BLaER1 (cell line): ENCODE measurements at regions not wholly inside any gene's neighbourhood (a gene's known extent, or its start where the extent isn't known, plus 50 kb on each side); places are given as distances from the start of the nearest gene placed in this dataset.
A peak's percentile ranks its signal among the peaks of the same experiment; 100 is the strongest.

Source experiments
- H3K27ac ChIP-seq: shearing (Covaris generic); formaldehyde crosslinking; 2 replicates; pipeline ENCODE4 v1.8.1; 2022
- H3K27me3 ChIP-seq: shearing (Covaris generic); formaldehyde crosslinking; 2 replicates; pipeline ENCODE4 v1.8.1; 2022
- H3K36me3 ChIP-seq: shearing (Covaris generic); formaldehyde crosslinking; 2 replicates; pipeline ENCODE4 v1.8.1; 2022
- H3K4me1 ChIP-seq: shearing (Covaris generic); formaldehyde crosslinking; 2 replicates; pipeline ENCODE4 v1.8.1; 2022
- H3K4me2 ChIP-seq: shearing (Covaris generic); formaldehyde crosslinking; 2 replicates; pipeline ENCODE4 v1.8.1; 2022
- H3K4me3 ChIP-seq: shearing (Covaris generic); formaldehyde crosslinking; 2 replicates; pipeline ENCODE4 v1.8.1; 2022
- H3K9ac ChIP-seq: shearing (Covaris generic); formaldehyde crosslinking; 2 replicates; pipeline ENCODE4 v1.8.1; 2022
- H3K9me3 ChIP-seq: shearing (Covaris generic); formaldehyde crosslinking; 2 replicates; pipeline ENCODE4 v1.8.1; 2022
- H4K20me1 ChIP-seq: shearing (Covaris generic); formaldehyde crosslinking; 2 replicates; pipeline ENCODE4 v1.8.1; 2022
- Cebpa-rat ChIP-seq: shearing (Covaris generic); IDR thresholded peaks from 2 replicates; pipeline ENCODE4 v1.8.1; 2022

GRCh38 chr6:40640599-40641227 is 53.5 kb upstream of the LRFN2 start:
- Histone ChIP-seq H3K27me3 (no peaks in the 10 kb centered on the region), H3K4me2 (peak overlapping the region; percentile 91), H4K20me1 (no peaks in the 10 kb centered on the region), H3K9me3 (no peaks in the 10 kb centered on the region), H3K4me1 (peaks cover 35% of the 10 kb centered on the region), H3K4me3 (peak overlapping the region; percentile 47), H3K36me3 (no peaks in the 10 kb centered on the region), H3K27ac (peak overlapping the region; percentile 80), H3K9ac (peak overlapping the region; percentile 64)
- TF ChIP-seq Cebpa-rat, result 0 out of 2 replicates have a peak, but pooled peaks have one; percentile 15
